SU-DHL-6 (cell line): ENCODE measurements at regions not wholly inside any gene's neighbourhood (a gene's known extent, or its start where the extent isn't known, plus 50 kb on each side); places are given as distances from the start of the nearest gene placed in this dataset.

ENCODE experiments used
- H2AFZ ChIP-seq: fragments of 200-600 bp; sonication (generic); 2 replicates; pipeline ENCODE4 v1.6.1; 2014; ENCODE audit warnings: low read depth, mild to moderate bottlenecking, moderate library complexity, mixed read lengths, antibody characterized with exemption, low read length; ENCODE audit not compliant: severe bottlenecking
- H3F3A ChIP-seq: fragments of 200-600 bp; shearing (Covaris generic); 2 replicates; pipeline ENCODE4 v1.6.0; 2016; ENCODE audit warnings: antibody characterized with exemption, mild to moderate bottlenecking; ENCODE audit not compliant: insufficient read depth
- H3K27ac ChIP-seq: fragments of 200-600 bp; sonication (generic); 2 replicates; pipeline ENCODE4 v1.5.1; 2016; ENCODE audit warnings: low read depth, mild to moderate bottlenecking, low read length, moderate library complexity, mixed read lengths
- H3K27me3 ChIP-seq: fragments of 200-600 bp; sonication (generic), shearing (Covaris generic); 2 replicates; pipeline ENCODE4 v1.6.0; 2014; ENCODE audit warnings: mild to moderate bottlenecking, low read length
- H3K36me3 ChIP-seq: fragments of 200-600 bp; sonication (generic); 2 replicates; pipeline ENCODE4 v1.6.1; 2014; ENCODE audit warnings: mild to moderate bottlenecking, low read length, mixed read lengths
- H3K4me2 ChIP-seq: fragments of 300-600, 200-600 bp; shearing (Covaris generic), sonication (generic); 2 replicates; pipeline ENCODE4 v1.6.0; 2014; ENCODE audit warnings: low read length, low read depth, mild to moderate bottlenecking; ENCODE audit not compliant: poor library complexity, severe bottlenecking
- H3K4me3 ChIP-seq: fragments of 200-600 bp; sonication (generic); 2 replicates; pipeline ENCODE4 v1.5.1; 2014; ENCODE audit warnings: antibody characterized with exemption, low read length, mild to moderate bottlenecking, mixed read lengths; ENCODE audit not compliant: insufficient read depth, poor library complexity, severe bottlenecking
- H3K79me2 ChIP-seq: fragments of 200-600 bp; sonication (generic); 2 replicates; pipeline ENCODE4 v1.6.1; 2014; ENCODE audit warnings: mild to moderate bottlenecking, low read length, moderate library complexity; ENCODE audit not compliant: insufficient read depth
- H3K9ac ChIP-seq: fragments of 200-600 bp; sonication (generic); 2 replicates; pipeline ENCODE4 v1.7.0; 2014; ENCODE audit warnings: mild to moderate bottlenecking, low read length
- H3K9me2 ChIP-seq: fragments of 200-600 bp; sonication (generic); replicated peaks from 2 replicates; pipeline ENCODE4 v1.6.1; 2014; ENCODE audit warnings: low read length; ENCODE audit not compliant: insufficient read depth
- H3K9me3 ChIP-seq: fragments of 200-600 bp; sonication (generic); 2 replicates; pipeline ENCODE4 v1.6.1; 2014; ENCODE audit warnings: low read length, mixed read lengths; ENCODE audit not compliant: insufficient read depth
- H4K20me1 ChIP-seq: fragments of 200-600 bp; sonication (generic); 2 replicates; pipeline ENCODE4 v1.6.1; 2014; ENCODE audit warnings: low read depth, mild to moderate bottlenecking, antibody characterized with exemption, low read length, moderate library complexity, mixed read lengths
- CTCF ChIP-seq: fragments of 200-600 bp; sonication (generic); IDR thresholded peaks from one replicate; pipeline ENCODE4 v1.5.1; 2017; ENCODE audit warnings: antibody characterized with exemption, mild to moderate bottlenecking, low read length, moderate library complexity; ENCODE audit not compliant: insufficient read depth, poor library complexity, severe bottlenecking
- EZH2phosphoT487 ChIP-seq: fragments of 200-600 bp; sonication (generic), shearing (Covaris generic); conservative IDR thresholded peaks from 2 replicates; pipeline ENCODE4 v1.6.1; 2018; ENCODE audit warnings: mild to moderate bottlenecking, antibody characterized with exemption, low read length, moderate library complexity, mixed read lengths

GRCh38 chr6:24997905-24998304 is 62.1 kb upstream of the RIPOR2 start:
- H4K20me1 ChIP-seq: no peaks in the 10 kb centered on the region
- no peaks in the 10 kb centered on the region for H3F3A ChIP-seq
- H3K4me2 ChIP-seq: no peak overlapping the region
- H3K27ac ChIP-seq: no peak overlapping the region
- H3K9me2 ChIP-seq: no peaks in the 10 kb centered on the region
- no peak overlapping the region for H3K9ac ChIP-seq
- no peaks in the 10 kb centered on the region; the same call in 1 of the 2 replicates for H3K36me3 ChIP-seq
- H2AFZ ChIP-seq: no peak overlapping the region
- no peaks in the 10 kb centered on the region for H3K79me2 ChIP-seq
- no peak overlapping the region for H3K4me3 ChIP-seq
- H3K27me3 ChIP-seq: no peaks in the 10 kb centered on the region
- H3K9me3 ChIP-seq: 0 out of 2 replicates have a peak, but pooled peaks cover 3% of the 10 kb centered on the region
- no peak for TF ChIP-seq EZH2phosphoT487
- no peak for TF ChIP-seq CTCF

GRCh38 chr6:25002326-25003091 is 66.7 kb upstream of the RIPOR2 start:
- no peaks in the 10 kb centered on the region for H3K9me3 ChIP-seq
- no peaks in the 10 kb centered on the region for H3K27me3 ChIP-seq
- H4K20me1 ChIP-seq: no peaks in the 10 kb centered on the region
- no peak overlapping the region for H3K4me3 ChIP-seq
- H3K9ac ChIP-seq: no peak overlapping the region
- no peak overlapping the region for H3K4me2 ChIP-seq
- H3K79me2 ChIP-seq: no peaks in the 10 kb centered on the region
- no peak overlapping the region for H3K27ac ChIP-seq
- H3K36me3 ChIP-seq: no peaks in the 10 kb centered on the region
- H3F3A ChIP-seq: peaks cover 5% of the 10 kb centered on the region; the same call in 1 of the 2 replicates
- no peaks in the 10 kb centered on the region for H3K9me2 ChIP-seq
- TF ChIP-seq EZH2phosphoT487: no peak
- no peak for TF ChIP-seq CTCF
- H2AFZ ChIP-seq: no peak overlapping the region

- H2AFZ ChIP-seq: no peak overlapping the region
- H3F3A ChIP-seq: peaks cover 5% of the 10 kb centered on the region; the same call in 1 of the 2 replicates
- H3K79me2 ChIP-seq: no peaks in the 10 kb centered on the region
Observed at GRCh38 chr6:25004357-25004756, 68.6 kb upstream of the RIPOR2 start.

More at GRCh38 chr6:25004357-25004756, 68.6 kb upstream of the RIPOR2 start:
- Histone ChIP-seq H3K27me3 (no peaks in the 10 kb centered on the region), H3K9ac (no peak overlapping the region), H3K9me2 (no peaks in the 10 kb centered on the region), H4K20me1 (no peaks in the 10 kb centered on the region), H3K4me2 (no peak overlapping the region), H3K4me3 (no peak overlapping the region), H3K27ac (no peak overlapping the region), H3K9me3 (no peaks in the 10 kb centered on the region), H3K36me3 (no peaks in the 10 kb centered on the region)
- TF ChIP-seq EZH2phosphoT487 (no peak), CTCF (no peak)
